ENCODE measurements at regions not wholly inside any gene's neighbourhood (a gene's known extent, or its start where the extent isn't known, plus 50 kb on each side); places are given as distances from the start of the nearest gene placed in this dataset.

DNA sequence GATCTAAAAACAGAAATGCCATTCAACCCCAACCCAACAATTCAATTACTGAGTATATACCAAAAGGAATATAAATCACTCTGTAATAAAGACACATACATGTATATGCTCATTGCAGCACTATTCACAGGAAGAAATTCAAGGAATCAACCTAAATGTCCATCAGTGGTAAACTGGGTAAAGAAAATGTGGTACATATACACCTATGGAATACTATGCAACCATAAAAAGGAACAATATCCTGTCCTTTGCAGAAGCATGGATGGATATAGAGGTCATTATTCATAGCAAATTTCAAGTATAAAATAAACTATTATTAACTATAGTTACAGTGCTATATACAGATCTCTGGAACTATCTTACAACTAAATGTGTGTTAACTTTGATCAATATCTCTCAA, 599.3 kb downstream of the CDH11 start:
- TF ChIP-seq, protein P1, sequence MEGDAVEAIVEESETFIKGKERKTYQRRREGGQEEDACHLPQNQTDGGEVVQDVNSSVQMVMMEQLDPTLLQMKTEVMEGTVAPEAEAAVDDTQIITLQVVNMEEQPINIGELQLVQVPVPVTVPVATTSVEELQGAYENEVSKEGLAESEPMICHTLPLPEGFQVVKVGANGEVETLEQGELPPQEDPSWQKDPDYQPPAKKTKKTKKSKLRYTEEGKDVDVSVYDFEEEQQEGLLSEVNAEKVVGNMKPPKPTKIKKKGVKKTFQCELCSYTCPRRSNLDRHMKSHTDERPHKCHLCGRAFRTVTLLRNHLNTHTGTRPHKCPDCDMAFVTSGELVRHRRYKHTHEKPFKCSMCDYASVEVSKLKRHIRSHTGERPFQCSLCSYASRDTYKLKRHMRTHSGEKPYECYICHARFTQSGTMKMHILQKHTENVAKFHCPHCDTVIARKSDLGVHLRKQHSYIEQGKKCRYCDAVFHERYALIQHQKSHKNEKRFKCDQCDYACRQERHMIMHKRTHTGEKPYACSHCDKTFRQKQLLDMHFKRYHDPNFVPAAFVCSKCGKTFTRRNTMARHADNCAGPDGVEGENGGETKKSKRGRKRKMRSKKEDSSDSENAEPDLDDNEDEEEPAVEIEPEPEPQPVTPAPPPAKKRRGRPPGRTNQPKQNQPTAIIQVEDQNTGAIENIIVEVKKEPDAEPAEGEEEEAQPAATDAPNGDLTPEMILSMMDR (IDR thresholded peaks at IDR 0.05), result no peak
- TF ChIP-seq POLR2AphosphoS5 (IDR thresholded peaks at IDR 0.05), result no peak

Data from prostate gland (tissue), 2 donors.